CD4-positive, alpha-beta T cell treated with Interleukin-17A for 4 hours (primary cell): ENCODE measurements at regions not wholly inside any gene's neighbourhood (a gene's known extent, or its start where the extent isn't known, plus 50 kb on each side); places are given as distances from the start of the nearest gene placed in this dataset.
"Not testable (repeated sequence)": the region's sequence is repeated elsewhere in the genome, so short reads cannot be mapped to it uniquely, and the experiment has no call there.

ENCODE experiments used
- DNase-seq: peaks from one replicate; pipeline ENCODE4 v3.0.0-alpha.2; 2020; ENCODE audit warnings: mixed read lengths

- DNase-seq, result no peak
Measured at GRCh38 chr1:29396438-29397255, 160.3 kb downstream of the PTPRU start.

- no peak for DNase-seq
Measured at GRCh38 chr1:29395736-29396437, 159.6 kb downstream of the PTPRU start.

- no peak for DNase-seq
Measured at GRCh38 chr1:29394521-29395225, 158.4 kb downstream of the PTPRU start.

- no peak for DNase-seq
Measured at GRCh38 chr1:29393451-29393826, 157.1 kb downstream of the PTPRU start.

GRCh38 chr1:29392486-29393450 lies 156.4 kb downstream of the PTPRU start:
- DNase-seq, result no peak

- no peak for DNase-seq
Measured at GRCh38 chr1:29392036-29392435, 155.7 kb downstream of the PTPRU start.

GRCh38 chr1:29391362-29391880 lies 155.1 kb downstream of the PTPRU start:
- DNase-seq, result no peak

- DNase-seq, result no peak
Measured at GRCh38 chr1:29390491-29391361, 154.4 kb downstream of the PTPRU start.

GRCh38 chr1:29390075-29390474 lies 153.8 kb downstream of the PTPRU start:
- DNase-seq, result no peak

GRCh38 chr1:29389533-29390041 lies 153.3 kb downstream of the PTPRU start:
- no peak for DNase-seq

- DNase-seq, result no peak
Measured at GRCh38 chr1:29388884-29389283, 152.6 kb downstream of the PTPRU start.

GRCh38 chr1:29388170-29388569 lies 151.8 kb downstream of the PTPRU start:
- no peak for DNase-seq

GRCh38 chr1:29387210-29387609 lies 150.9 kb downstream of the PTPRU start:
- no peak for DNase-seq

- not testable (repeated sequence) for DNase-seq
Measured at GRCh38 chr1:29386453-29386852, 150.1 kb downstream of the PTPRU start.

- no peak for DNase-seq
Measured at GRCh38 chr1:29385966-29386365, 149.6 kb downstream of the PTPRU start.

GRCh38 chr1:29384496-29385015 lies 148.2 kb downstream of the PTPRU start:
- no peak for DNase-seq

GRCh38 chr1:29383746-29384371 lies 147.5 kb downstream of the PTPRU start:
- DNase-seq, result no peak

- no peak for DNase-seq
Measured at GRCh38 chr1:29382851-29383745, 146.8 kb downstream of the PTPRU start.

GRCh38 chr1:29381426-29381825 lies 145.1 kb downstream of the PTPRU start:
- no peak for DNase-seq
